HT1080 (cell line): ENCODE measurements at regions not wholly inside any gene's neighbourhood (a gene's known extent, or its start where the extent isn't known, plus 50 kb on each side); places are given as distances from the start of the nearest gene placed in this dataset.
"Not testable (repeated sequence)": the region's sequence is repeated elsewhere in the genome, so short reads cannot be mapped to it uniquely, and the experiment has no call there.

Source experiments
- DNase-seq: peaks from one replicate; pipeline ENCODE4 v3.0.0-alpha.2; 2015; ENCODE audit warnings: low read depth

DNA sequence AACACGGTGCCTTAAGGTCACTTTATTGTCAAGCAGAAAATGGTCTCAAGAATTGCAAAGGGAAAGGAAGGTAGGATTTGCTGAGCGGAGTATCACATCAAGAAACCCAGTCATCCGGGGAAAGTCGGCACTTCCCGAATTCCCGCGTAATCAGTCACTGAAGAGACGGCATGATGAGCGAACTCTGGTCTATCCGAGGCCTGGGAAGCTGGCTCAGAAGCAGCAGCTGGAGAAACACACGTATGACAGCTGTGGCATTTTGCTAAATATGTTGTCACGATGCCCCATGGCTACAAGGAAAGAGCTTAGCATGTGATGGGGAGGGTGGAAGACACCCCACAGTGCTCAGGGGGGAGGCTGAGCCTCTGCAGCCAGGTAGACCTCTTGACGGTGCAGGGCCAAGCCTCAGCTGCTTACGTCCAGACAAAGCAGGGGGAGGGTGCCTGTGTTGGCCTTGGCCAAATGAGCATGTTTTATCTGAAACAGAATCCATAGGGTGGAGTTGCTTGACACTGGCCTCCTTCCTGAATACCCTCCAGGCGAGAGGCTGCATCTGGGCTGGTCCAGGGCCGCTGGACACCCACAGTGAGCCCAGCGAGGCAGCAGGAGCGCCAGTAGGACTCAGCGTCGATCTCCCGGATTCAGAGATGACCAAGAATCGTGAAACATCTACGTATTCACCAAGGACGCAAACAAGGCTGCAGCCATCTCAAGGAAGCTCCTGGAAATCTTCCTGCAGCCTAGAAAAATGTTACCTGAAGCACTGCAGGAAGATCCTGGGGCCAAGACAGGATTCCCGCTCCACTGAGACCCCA, 118.8 kb upstream of the AFDN start:
- no peak for DNase-seq

DNA sequence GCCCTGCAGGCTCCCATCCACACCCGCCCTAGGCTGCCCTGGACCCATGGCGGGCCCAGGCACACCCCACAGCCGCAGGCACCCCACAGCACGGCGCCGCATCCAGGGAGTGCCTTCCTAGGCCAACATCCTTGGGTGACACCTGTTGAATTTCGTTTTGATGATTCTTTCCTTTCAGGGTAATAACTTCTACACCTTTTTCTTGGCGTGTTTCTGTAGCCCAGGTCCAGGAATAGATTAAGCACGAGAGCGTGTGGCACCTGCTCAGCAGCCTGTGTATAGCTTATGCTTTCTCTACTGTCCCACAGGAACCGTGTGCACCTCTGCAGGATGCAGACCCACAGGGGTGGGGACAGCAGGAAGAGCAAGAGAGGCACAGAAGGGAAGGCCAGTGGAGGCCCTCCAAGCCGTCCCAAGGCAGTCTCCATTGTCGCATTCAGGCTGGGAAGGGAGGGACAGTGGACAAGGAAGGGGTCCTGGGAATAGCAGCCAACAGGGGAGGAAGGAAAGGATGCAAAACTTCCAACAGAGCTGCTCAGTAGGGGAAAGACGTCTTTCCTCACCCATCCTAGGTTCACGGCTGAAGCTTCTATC, 118.1 kb upstream of the AFDN start:
- DNase-seq = no peak

DNA sequence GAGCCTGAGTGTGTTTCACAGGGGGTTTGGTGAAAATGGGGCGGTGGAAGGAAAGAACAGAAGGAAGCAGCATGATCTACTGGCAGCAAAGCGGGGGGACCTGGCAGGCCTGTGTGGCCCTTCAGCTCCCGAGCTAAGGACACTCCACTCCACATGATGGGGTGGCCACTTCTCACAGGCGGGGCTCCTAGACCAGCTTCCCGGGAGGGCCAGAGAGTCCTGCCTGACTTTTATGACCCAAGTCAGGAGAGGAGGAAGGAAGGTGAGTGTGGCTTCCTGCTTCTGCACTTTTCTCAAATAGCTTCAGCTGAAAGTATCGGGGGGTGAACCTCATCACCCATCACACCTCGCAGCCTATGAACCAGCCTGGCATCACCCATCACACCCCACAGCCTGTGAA, 117.5 kb upstream of the AFDN start:
- no peak for DNase-seq

DNA sequence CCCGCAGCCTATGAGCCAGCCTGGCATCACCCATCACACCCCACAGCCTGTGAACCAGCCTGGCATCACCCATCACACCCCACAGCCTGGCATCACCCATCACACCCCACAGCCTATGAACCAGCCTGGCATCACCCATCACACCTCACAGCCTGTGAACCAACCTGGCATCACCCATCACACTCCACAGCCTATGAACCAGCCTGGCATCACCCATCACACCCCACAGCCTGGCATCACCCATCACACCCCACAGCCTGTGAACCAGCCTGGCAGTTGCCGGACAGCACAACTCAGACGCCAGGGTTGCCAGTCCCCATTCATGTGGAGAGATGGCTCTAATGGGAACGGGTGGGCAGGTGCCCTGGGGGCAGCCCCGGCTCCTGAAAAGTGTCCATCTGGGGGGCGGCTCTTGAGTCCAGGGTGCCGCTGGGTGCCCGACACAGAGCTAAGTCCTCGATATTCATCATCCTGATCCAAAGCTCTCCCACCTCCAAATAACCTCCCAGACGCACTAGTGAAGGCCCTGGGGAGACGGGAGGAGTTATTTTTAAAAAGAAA, 116.9 kb upstream of the AFDN start:
- not testable (repeated sequence) for DNase-seq

DNA sequence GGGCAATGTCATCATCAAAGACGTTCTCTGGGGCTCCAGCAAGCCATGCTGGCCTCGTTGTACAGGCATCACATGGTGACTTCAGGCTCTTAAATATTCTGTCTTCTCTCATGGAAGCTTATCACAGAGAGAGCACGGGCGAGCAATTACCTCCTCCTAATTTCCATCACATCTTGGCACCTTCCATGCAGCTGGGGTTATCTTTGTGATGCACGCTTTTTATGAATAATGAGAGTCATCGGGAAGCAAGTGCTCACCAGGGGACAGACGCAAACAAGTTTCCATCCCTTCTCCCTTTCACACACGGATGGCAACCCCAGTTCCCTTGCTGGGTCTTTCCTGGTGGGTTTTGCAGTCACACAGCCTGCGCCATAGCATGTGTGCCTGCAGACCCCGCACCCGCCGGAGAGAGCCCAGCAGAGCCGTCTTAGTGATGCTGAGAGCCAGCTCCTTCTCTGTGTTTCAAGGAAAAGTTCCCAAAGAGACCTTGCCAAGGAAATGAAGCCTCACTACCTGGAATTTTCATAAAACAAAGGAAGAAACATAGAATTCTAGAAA, 116.3 kb upstream of the AFDN start:
- no peak for DNase-seq

DNA sequence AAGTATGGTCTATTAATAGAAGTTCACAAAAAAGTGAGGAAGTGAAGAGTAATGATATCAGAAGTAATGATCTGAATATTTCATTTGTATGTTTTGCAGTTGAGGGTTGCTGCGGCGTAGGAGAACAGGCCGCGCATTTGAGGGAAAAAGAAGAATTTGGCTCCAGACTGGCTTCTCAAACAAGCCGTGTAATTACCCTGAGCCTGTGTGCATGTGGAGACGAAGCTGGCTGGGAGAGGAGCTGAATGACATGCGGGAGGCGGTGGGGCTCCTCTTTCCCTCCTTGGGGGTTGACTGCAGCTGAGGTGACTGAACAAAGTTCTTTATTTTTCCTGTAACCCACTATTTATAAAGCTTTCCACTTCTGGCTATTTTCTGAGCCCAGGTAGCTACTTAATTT, 115.5 kb upstream of the AFDN start:
- DNase-seq = no peak

DNA sequence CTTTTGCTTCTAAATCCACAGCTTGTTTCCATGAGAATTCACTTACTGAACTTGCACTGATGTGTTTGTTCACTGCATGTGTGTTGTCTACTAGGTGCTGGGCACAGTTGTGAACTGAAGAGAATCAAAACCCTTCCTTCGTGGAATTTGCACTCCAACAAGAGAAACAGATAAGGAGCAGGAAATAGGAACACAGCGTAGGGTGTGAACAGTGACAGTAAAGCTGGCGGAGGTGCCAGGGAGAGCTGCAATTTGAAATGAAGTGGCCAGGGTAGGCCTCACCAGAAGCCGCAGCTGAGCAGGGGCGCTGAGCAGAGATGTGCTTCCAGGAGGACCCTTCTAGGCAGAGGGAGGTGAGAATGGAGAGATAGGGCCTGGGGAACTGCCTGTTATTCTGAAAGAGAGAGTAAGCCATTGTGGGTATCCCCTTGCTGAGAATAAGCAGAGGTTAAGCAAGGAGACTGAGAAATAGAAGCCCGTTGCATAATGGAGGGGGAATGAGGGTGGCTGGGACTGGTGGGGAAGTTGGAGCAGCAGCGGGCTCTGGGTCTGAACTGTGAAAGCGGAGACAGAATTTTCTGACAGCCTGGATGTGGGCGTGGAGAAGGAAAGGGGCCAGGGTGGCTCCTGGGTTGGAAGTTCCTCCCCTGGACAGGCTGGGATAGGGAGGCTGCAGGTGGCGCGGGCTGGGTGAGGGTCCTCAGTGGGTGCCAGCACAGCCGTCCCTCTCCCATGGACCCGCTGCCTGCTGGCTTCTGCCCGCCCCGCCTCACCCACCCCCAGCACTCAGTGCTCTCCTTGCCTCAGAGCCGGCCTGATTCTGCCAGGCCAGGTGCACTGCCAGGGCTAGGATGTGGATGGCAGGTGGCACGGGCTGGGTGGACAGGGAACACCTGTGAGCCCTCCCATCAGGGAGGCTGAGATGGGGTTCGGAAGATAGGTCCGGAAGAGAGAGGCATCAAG, 114.7 kb upstream of the AFDN start:
- DNase-seq = no peak

DNA sequence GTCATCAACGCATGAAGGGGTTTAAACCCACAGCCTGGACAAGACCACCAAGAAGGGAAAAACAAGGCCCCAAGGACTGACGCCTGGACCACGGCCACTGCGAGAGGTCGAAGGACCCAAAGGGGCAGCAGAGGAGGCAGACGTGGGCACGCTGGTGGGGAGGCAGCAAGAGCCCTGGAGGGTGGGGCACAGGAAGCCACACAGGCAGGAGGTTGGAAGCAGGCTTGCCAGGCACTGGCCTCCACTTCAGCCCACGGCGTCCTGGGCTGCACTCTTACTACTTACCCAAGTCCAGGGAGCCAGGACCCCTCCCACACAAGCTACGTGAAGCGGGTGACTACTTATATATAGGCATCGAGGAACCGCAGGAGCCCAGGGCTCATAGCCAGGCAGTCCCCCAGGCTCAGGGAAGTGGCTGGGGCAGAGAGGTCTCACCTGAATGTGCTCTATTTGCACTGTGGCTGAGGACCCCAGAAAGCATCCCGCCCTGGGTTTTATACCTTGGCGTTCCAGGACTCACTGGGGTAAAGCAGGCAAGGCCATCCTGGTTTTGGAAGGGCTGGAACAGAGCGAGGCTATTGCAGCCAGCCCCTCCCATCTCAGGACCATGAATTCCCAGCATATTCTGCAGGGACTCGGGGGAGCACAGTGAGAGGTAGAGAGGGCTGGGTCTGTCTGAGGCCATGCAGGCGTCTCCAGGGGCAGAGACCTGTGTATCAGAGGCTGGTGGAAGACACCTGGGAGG, 113.8 kb upstream of the AFDN start:
- no peak for DNase-seq

DNA sequence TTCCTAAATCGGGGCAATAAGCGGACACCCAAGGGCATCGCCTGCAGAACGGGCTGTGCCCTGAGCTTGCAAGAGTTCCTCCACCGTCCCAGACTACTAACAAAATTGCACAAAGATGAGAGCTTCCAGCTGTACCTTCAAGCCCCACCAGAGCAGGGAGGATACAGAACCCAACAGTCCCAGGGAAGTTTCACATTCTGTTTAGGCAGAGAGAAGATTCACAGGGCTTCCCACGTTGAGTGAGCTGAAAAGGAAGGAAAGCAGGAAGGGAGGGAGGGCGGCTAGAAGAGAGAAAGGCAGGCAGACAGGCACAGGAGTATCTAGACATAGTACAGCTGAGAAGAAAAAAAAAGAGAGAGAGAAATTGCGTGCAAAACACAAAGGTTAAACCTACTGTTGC, 112.6 kb upstream of the AFDN start:
- no peak for DNase-seq

DNA sequence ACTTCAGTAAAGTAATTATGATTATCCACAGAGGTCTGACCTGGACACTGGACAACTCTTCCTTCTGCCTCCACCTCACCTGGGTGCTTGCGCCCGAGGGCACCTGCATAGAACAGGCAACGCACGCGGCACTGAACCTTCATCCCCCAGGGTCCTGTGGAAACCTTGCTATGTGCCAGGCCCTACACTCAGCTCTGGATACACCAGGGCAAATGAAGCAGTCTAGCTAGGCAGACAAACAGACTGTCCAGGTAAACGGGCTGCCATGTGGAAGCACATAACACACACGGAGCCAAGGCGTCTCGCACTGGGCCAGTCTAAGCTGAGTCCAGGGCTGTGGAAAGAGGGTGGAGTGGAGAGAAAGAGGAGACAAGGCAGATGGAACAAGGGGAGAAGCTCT, 109.3 kb upstream of the AFDN start:
- no peak for DNase-seq

DNA sequence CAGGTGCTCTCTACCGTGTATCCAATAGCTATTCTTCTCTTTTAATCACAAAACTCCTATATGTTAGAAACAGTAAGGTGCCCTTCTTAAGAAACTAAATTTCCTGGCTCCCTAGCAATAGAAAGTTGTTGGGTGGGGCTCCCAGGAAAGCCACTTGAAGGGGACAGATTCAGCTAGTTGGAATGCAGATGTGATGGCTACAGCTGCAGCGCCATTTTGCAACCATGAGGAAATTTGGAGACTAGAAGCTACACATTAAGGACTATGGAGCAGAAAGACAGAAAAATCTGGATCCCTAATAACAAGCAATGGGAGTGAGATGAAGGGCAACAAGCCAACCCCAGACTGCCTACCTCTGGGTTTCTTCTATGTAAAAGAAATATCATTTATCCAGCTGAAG, 108.8 kb upstream of the AFDN start:
- DNase-seq = no peak

DNA sequence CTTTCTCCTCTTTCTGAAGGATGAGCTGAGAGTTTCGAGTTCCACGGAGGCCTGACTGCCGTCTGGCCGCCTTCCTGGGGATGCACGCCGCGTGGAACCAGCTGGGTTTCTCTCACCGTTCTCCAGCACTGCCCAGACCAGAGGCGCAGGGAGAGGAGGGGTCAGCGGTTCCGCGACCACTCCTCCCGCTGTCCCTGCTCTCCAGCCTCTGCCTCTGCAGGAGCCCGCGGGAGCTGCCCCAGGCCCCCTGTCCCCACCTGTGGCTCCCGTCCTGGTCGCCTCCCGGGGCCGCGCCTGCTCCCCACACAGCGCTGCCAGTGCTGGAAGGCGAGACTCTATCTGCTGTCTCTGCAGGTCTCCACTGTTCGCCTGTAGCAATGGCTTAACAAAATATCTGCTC, 106.8 kb upstream of the AFDN start:
- DNase-seq = no peak

DNA sequence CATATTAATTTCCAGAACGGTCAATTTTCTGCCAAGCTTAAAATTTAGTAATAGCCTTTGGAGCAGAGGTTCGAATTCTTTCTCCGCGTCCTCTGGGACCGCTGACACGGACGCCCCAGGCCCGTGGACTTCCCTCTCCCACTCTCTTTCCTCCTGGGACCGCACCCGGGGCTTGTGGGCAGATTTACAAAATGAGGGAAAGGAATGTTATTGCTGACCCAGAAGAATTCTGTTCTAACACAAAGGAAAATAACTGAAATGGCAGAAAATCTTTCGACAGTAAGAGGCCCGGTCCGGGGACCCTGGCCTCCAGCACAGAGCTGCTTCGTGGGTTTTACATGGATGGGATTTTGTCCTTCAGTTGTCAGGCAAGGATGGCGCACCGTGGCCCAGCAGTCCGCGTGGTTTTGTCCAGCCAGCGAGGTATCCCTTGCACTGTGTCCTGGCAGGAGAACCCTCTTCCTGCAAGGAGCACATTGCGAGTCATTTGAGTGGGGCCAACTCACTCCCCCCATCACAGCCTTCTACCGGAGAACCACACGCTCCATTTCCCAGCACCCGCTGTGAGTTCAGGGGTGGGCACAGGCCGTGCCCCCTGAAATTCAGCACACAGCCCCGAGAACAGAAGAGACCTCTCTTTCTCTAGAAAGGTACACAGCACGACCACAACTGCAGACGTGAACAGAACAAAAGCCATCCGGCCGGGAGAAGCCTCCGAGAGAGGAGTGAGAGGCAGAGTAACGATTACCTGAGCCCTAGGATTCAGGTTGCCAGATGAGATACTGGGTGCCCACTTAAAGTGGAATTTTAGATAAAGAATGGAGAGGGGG, 106.0 kb upstream of the AFDN start:
- DNase-seq = no peak

DNA sequence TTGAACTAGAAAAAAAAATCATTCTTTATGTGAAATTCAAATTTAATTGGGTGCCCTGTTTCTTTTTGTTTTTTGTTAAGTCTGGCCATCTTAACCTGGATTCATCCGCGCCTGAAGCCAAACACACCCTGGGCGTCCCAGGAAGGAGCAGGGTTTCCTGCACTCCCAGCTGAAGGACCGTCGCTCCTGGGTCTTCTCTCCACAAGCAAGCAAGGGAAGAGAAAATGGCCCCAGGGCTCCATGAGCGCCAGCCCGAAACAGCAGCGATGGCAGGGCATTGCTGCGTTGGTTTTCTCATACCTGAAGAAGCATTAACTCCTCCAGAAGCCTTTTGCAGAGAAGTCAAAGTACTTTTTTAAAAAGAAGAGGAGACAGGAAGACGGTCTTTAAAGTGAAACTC, 105.4 kb upstream of the AFDN start:
- DNase-seq = no peak

DNA sequence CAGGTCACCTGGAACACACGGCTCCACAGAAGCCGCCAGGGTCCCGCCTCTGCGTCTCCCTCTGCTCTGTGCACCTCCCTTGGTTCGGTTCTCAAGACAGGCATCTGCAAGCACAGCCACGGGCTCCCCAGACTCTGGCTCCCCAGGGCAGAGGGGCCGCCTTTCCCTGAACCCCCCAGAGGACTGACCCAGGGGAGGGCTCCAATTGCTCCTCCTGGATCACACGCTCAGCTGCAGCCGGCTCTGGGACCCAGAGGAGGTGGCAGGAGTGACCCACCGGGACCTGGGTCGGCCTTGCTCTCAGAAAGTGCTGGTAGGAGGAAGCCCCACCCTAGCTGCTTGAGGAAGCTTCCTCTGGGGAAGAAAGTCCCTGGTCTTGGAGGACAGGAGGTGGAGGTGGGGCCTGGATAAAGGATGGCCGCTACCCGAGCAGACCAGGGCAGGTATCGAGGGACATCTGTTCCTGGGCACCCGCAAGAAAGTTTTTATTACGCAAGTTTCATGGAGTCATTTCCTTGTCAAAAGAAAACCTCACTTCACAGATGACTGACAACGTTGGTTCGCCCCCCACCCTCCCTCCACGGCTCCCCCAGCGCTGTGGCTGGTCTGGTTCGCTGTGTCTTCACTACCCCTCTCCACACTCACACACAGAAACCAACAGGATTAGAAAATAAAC, 103.9 kb upstream of the AFDN start:
- DNase-seq = no peak

DNA sequence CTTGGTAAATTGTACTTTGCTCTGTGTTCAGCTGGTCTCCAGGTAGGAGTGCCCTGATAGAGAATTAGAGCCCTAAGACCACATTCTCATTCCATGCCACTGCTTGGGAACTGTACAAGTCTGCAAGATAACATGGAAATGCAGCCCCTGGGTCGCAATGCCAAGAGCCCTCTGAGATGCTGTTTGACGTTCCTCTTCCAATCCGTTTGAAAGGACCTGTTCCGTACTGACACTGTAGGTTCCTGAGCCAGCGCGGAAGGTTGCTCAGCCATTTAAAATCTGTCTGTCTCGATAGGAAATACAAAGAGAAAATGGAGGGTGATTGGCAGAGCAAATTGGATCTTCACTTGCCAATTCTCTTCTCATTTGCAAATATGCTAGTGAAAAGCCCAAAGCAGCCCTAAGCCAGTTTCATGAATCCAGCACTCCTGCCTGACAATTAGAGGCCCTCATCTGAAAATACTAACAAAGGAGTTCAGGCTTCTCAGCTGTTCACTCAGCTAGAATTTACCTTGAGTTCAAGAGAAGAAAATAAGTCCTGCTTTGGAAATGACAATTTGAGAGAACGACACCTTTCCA, 100.6 kb upstream of the AFDN start:
- DNase-seq = no peak

DNA sequence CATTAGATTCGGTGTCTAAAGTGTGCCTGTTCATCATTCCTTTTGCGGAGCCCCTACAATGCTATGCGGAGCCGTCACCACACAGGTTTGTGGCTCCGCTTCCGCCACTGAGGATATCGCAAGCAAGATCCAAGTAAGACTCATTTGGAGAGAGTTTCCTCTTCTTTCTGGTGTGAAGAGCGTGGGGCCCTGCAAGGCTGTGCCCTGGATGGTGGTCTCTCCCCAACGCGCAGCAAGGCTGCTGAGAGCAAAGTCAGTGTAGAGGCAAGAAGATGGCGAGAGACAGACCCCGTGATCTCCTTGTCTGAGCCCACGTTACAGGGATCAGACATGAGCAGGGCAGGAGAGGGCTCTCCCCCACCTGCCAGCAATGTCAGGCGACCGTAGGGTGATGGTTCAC, 96.3 kb upstream of the AFDN start:
- DNase-seq = no peak

DNA sequence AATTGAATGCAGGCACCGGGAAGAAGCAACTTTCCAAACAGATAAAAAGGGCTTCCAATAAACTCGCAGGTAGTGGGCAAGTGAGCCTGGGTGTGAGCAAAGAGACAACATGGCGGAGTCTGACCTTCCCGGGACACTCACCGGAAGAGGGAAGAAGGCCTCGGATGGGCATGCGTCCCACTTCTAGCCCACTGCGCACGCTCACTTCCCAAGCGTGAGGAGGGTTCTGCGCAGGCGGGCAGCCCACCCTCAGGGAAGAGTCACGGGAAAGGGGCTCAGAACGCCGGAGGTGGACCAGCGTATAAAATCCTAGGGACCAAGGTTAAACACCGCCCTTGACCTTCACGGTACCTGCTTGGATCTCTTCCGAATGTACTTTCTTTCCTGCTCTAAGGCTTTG, 95.5 kb upstream of the AFDN start:
- no peak for DNase-seq
